ENCODE measurements at regions not wholly inside any gene's neighbourhood (a gene's known extent, or its start where the extent isn't known, plus 50 kb on each side); places are given as distances from the start of the nearest gene placed in this dataset.

GRCh38 chr3:30131191-30131590 is 475.2 kb upstream of the TGFBR2 start:
- TF ChIP-seq EZH2 (IDR thresholded peaks at IDR 0.05; ENCODE audit: low read depth, unreplicated experiment), result no peak
- TF ChIP-seq CTCF (conservative IDR thresholded peaks at IDR 0.05; ENCODE audit: low read depth in 2 of 2), result no peak
- no peak for TF ChIP-seq POLR2AphosphoS5 (IDR thresholded peaks at IDR 0.05; ENCODE audit: low read depth)
- no peak for TF ChIP-seq CREB1 (CRISPR knock-in tag; IDR thresholded peaks at IDR 0.05; ENCODE audit: low read depth)
- no peak for TF ChIP-seq ETS1 (IDR thresholded peaks at IDR 0.05)

Data from GM23338 (cell line).